ENCODE measurements at regions not wholly inside any gene's neighbourhood (a gene's known extent, or its start where the extent isn't known, plus 50 kb on each side); places are given as distances from the start of the nearest gene placed in this dataset.

- no peak for TF ChIP-seq ZFX (IDR thresholded peaks at IDR 0.05; ENCODE audit: borderline replicate concordance)
- TF ChIP-seq CTCF (IDR thresholded peaks at IDR 0.05), result no peak
- H3K27ac ChIP-seq, result no peak overlapping the region
Measured at GRCh38 chr22:47572443-47572842, 810.0 kb downstream of the TBC1D22A start.

- TF ChIP-seq ZFX (IDR thresholded peaks at IDR 0.05; ENCODE audit: borderline replicate concordance), result no peak
- no peak for TF ChIP-seq CTCF (IDR thresholded peaks at IDR 0.05)
- no peak overlapping the region for H3K27ac ChIP-seq
Measured at GRCh38 chr22:47571616-47572015, 809.2 kb downstream of the TBC1D22A start.

- H3K27ac ChIP-seq, result no peak overlapping the region
- TF ChIP-seq CTCF (IDR thresholded peaks at IDR 0.05), result no peak
- TF ChIP-seq ZFX (IDR thresholded peaks at IDR 0.05; ENCODE audit: borderline replicate concordance), result no peak
Measured at GRCh38 chr22:47570851-47571250, 808.4 kb downstream of the TBC1D22A start.

- TF ChIP-seq ZFX (IDR thresholded peaks at IDR 0.05; ENCODE audit: borderline replicate concordance), result no peak
- no peak for TF ChIP-seq CTCF (IDR thresholded peaks at IDR 0.05)
- H3K27ac ChIP-seq, result no peak overlapping the region
Measured at GRCh38 chr22:47570300-47570685, 807.8 kb downstream of the TBC1D22A start.

GRCh38 chr22:47569389-47570299, 807.2 kb downstream of the TBC1D22A start:
- no peak for TF ChIP-seq ZFX (IDR thresholded peaks at IDR 0.05; ENCODE audit: borderline replicate concordance)
- TF ChIP-seq CTCF (IDR thresholded peaks at IDR 0.05), result no peak
- H3K27ac ChIP-seq, result no peak overlapping the region

- TF ChIP-seq CTCF (IDR thresholded peaks at IDR 0.05) (no peak), ZFX (IDR thresholded peaks at IDR 0.05; ENCODE audit: borderline replicate concordance) (no peak)
- no peak overlapping the region for H3K27ac ChIP-seq
Measured at GRCh38 chr22:47568700-47569099, 806.2 kb downstream of the TBC1D22A start.
